ENCODE measurements at regions not wholly inside any gene's neighbourhood (a gene's known extent, or its start where the extent isn't known, plus 50 kb on each side); places are given as distances from the start of the nearest gene placed in this dataset.

DNA sequence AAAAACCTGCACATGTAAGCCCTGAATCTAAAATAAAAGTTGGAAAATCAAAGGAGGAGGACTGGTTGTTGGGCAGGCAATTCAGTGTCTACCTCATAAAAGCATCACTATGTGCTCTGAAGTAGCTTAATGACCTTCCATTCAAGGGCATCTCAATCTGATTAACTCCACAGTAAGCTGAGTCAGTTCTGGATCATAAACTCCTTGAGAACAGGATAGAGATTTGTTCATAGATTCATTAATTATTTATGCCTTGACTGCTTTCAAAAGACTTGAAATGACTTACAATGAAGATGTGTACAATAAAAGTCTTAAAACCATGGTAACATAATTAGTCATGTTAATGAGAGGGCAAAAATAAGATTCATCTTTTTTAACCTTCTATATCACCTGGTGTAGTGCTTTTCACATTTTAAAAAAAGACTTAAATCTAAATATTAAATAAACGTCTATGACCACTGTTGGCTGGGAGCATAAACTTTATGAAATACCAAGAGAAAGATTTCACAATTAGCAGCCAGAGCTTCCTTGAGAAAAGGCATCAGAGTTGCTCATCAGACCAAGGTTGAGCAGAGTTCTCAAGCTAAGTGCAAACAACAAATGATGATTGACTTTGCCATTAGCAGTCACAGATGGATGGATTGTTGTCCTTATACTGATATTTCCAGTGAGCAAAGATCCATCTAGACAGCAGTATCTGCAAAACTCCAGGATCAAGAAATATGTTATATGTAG is 237.3 kb upstream of the THUMPD2 start:
- no peak for TF ChIP-seq POLR2A (IDR thresholded peaks at IDR 0.05)
- TF ChIP-seq, protein P1, sequence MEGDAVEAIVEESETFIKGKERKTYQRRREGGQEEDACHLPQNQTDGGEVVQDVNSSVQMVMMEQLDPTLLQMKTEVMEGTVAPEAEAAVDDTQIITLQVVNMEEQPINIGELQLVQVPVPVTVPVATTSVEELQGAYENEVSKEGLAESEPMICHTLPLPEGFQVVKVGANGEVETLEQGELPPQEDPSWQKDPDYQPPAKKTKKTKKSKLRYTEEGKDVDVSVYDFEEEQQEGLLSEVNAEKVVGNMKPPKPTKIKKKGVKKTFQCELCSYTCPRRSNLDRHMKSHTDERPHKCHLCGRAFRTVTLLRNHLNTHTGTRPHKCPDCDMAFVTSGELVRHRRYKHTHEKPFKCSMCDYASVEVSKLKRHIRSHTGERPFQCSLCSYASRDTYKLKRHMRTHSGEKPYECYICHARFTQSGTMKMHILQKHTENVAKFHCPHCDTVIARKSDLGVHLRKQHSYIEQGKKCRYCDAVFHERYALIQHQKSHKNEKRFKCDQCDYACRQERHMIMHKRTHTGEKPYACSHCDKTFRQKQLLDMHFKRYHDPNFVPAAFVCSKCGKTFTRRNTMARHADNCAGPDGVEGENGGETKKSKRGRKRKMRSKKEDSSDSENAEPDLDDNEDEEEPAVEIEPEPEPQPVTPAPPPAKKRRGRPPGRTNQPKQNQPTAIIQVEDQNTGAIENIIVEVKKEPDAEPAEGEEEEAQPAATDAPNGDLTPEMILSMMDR (IDR thresholded peaks at IDR 0.05): no peak
- TF ChIP-seq EP300 (IDR thresholded peaks at IDR 0.05): no peak

Data from stomach (tissue), 4 donors.